Astrocyte (in vitro differentiated cells and primary cell): ENCODE measurements at regions not wholly inside any gene's neighbourhood (a gene's known extent, or its start where the extent isn't known, plus 50 kb on each side); places are given as distances from the start of the nearest gene placed in this dataset.

Experiments
- EZH2 ChIP-seq: IDR thresholded peaks from 2 replicates; pipeline ENCODE4 v1.6.1; 2012; ENCODE audit warnings: mild to moderate bottlenecking, low read length, inconsistent platforms; ENCODE audit not compliant: insufficient read depth
- TF ChIP-seq, protein P1 (sequence below): IDR thresholded peaks from 2 replicates; pipeline ENCODE4 v1.5.1; 2011; ENCODE audit warnings: low read depth, mild to moderate bottlenecking, inconsistent platforms, low read length, moderate library complexity; ENCODE audit not compliant: insufficient read depth

DNA sequence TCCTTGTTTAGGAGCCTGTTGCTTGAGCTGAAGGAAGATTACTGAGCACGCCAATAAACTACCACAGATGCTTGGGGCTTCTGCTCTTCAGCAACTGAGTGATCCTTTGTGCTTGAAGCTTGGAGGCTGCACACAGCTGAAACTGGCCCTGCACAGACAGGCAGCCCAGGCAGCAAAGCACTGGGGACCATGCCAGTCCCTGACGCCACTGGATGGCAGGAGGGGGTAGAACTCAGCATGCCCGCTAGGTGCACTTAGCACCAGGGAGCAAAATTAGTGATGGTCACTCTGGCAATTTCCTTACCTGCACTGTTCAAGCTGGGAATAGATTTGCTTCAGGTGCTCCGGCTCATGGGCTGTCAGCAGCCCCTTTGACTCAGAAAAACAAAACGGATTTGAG is 91.5 kb downstream of the FAM50B start:
- TF ChIP-seq, protein P1, sequence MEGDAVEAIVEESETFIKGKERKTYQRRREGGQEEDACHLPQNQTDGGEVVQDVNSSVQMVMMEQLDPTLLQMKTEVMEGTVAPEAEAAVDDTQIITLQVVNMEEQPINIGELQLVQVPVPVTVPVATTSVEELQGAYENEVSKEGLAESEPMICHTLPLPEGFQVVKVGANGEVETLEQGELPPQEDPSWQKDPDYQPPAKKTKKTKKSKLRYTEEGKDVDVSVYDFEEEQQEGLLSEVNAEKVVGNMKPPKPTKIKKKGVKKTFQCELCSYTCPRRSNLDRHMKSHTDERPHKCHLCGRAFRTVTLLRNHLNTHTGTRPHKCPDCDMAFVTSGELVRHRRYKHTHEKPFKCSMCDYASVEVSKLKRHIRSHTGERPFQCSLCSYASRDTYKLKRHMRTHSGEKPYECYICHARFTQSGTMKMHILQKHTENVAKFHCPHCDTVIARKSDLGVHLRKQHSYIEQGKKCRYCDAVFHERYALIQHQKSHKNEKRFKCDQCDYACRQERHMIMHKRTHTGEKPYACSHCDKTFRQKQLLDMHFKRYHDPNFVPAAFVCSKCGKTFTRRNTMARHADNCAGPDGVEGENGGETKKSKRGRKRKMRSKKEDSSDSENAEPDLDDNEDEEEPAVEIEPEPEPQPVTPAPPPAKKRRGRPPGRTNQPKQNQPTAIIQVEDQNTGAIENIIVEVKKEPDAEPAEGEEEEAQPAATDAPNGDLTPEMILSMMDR = no peak
- no peak for TF ChIP-seq EZH2
